ENCODE measurements at regions not wholly inside any gene's neighbourhood (a gene's known extent, or its start where the extent isn't known, plus 50 kb on each side); places are given as distances from the start of the nearest gene placed in this dataset.

- no peak overlapping the region for H2AFZ ChIP-seq (ENCODE audit: low read length)
- H3K36me3 ChIP-seq (ENCODE audit: insufficient read depth, low read length), result no peaks in the 10 kb centered on the region
- no peaks in the 10 kb centered on the region for H4K20me1 ChIP-seq (ENCODE audit: insufficient read depth, low read length, poor library complexity, severe bottlenecking)
- H3K4me3 ChIP-seq (ENCODE audit: low read length, poor library complexity, severe bottlenecking), result no peak overlapping the region
- H3K4me1 ChIP-seq (ENCODE audit: insufficient read depth, low read length, poor library complexity, severe bottlenecking), result no peaks in the 10 kb centered on the region
- H3K9me2 ChIP-seq (replicated peaks; ENCODE audit: low read depth, low read length), result no peaks in the 10 kb centered on the region
- H3K9me3 ChIP-seq (ENCODE audit: insufficient read depth, low read depth, low read length), result peaks cover 9% of the 10 kb centered on the region; the same call in 1 of the 2 replicates
- no peaks in the 10 kb centered on the region for H3F3A ChIP-seq (ENCODE audit: low read depth)
- no peaks in the 10 kb centered on the region for H3K79me2 ChIP-seq (ENCODE audit: insufficient read depth, low read length)
- no peak overlapping the region for H3K4me2 ChIP-seq (ENCODE audit: low read depth, low read length, poor library complexity, severe bottlenecking)
- TF ChIP-seq EZH2phosphoT487 (IDR thresholded peaks at IDR 0.05; ENCODE audit: borderline replicate concordance) (no peak), CTCF (conservative IDR thresholded peaks at IDR 0.05; ENCODE audit: low read length) (no peak)
- H3K9ac ChIP-seq (ENCODE audit: low read depth, low read length, poor library complexity, severe bottlenecking), result no peak overlapping the region
- H3K27me3 ChIP-seq (ENCODE audit: insufficient read depth, low read length, poor library complexity, severe bottlenecking), result no peaks in the 10 kb centered on the region
Measured at GRCh38 chr9:82526577-82526976, 536.4 kb downstream of the RASEF start.

- Histone ChIP-seq H3K27me3 (ENCODE audit: insufficient read depth, low read length, poor library complexity, severe bottlenecking) (no peaks in the 10 kb centered on the region), H3K9ac (ENCODE audit: low read depth, low read length, poor library complexity, severe bottlenecking) (no peak overlapping the region), H3K4me2 (ENCODE audit: low read depth, low read length, poor library complexity, severe bottlenecking) (no peak overlapping the region), H3K9me2 (replicated peaks; ENCODE audit: low read depth, low read length) (no peaks in the 10 kb centered on the region), H3F3A (ENCODE audit: low read depth) (no peaks in the 10 kb centered on the region), H3K36me3 (ENCODE audit: insufficient read depth, low read length) (no peaks in the 10 kb centered on the region), H3K4me3 (ENCODE audit: low read length, poor library complexity, severe bottlenecking) (no peak overlapping the region), H3K79me2 (ENCODE audit: insufficient read depth, low read length) (no peaks in the 10 kb centered on the region), H2AFZ (ENCODE audit: low read length) (no peak overlapping the region), H4K20me1 (ENCODE audit: insufficient read depth, low read length, poor library complexity, severe bottlenecking) (no peaks in the 10 kb centered on the region), H3K9me3 (ENCODE audit: insufficient read depth, low read depth, low read length) (peaks cover 9% of the 10 kb centered on the region; the same call in 1 of the 2 replicates), H3K4me1 (ENCODE audit: insufficient read depth, low read length, poor library complexity, severe bottlenecking) (peaks cover 15% of the 10 kb centered on the region)
- no peak for TF ChIP-seq EZH2phosphoT487 (IDR thresholded peaks at IDR 0.05; ENCODE audit: borderline replicate concordance)
- no peak for TF ChIP-seq CTCF (conservative IDR thresholded peaks at IDR 0.05; ENCODE audit: low read length)
Measured at GRCh38 chr9:82531795-82532194, 531.1 kb downstream of the RASEF start.

- no peaks in the 10 kb centered on the region for H4K20me1 ChIP-seq (ENCODE audit: insufficient read depth, low read length, poor library complexity, severe bottlenecking)
- H3K4me2 ChIP-seq (ENCODE audit: low read depth, low read length, poor library complexity, severe bottlenecking), result no peak overlapping the region
- no peak overlapping the region for H2AFZ ChIP-seq (ENCODE audit: low read length)
- H3K27me3 ChIP-seq (ENCODE audit: insufficient read depth, low read length, poor library complexity, severe bottlenecking), result no peaks in the 10 kb centered on the region
- TF ChIP-seq CTCF (conservative IDR thresholded peaks at IDR 0.05; ENCODE audit: low read length) (peak; percentile 74), EZH2phosphoT487 (IDR thresholded peaks at IDR 0.05; ENCODE audit: borderline replicate concordance) (no peak)
- H3K9ac ChIP-seq (ENCODE audit: low read depth, low read length, poor library complexity, severe bottlenecking), result no peak overlapping the region
- H3K4me3 ChIP-seq (ENCODE audit: low read length, poor library complexity, severe bottlenecking), result no peak overlapping the region
- H3K79me2 ChIP-seq (ENCODE audit: insufficient read depth, low read length), result no peaks in the 10 kb centered on the region
- no peaks in the 10 kb centered on the region for H3F3A ChIP-seq (ENCODE audit: low read depth)
- no peaks in the 10 kb centered on the region for H3K9me2 ChIP-seq (replicated peaks; ENCODE audit: low read depth, low read length)
- no peaks in the 10 kb centered on the region for H3K36me3 ChIP-seq (ENCODE audit: insufficient read depth, low read length)
- H3K9me3 ChIP-seq (ENCODE audit: insufficient read depth, low read depth, low read length), result peaks cover 2% of the 10 kb centered on the region; the same call in 1 of the 2 replicates
- peaks cover 15% of the 10 kb centered on the region for H3K4me1 ChIP-seq (ENCODE audit: insufficient read depth, low read length, poor library complexity, severe bottlenecking)
Measured at GRCh38 chr9:82532504-82533180, 530.3 kb downstream of the RASEF start.

All from Loucy (cell line).